ENCODE measurements at regions not wholly inside any gene's neighbourhood (a gene's known extent, or its start where the extent isn't known, plus 50 kb on each side); places are given as distances from the start of the nearest gene placed in this dataset.

DNA sequence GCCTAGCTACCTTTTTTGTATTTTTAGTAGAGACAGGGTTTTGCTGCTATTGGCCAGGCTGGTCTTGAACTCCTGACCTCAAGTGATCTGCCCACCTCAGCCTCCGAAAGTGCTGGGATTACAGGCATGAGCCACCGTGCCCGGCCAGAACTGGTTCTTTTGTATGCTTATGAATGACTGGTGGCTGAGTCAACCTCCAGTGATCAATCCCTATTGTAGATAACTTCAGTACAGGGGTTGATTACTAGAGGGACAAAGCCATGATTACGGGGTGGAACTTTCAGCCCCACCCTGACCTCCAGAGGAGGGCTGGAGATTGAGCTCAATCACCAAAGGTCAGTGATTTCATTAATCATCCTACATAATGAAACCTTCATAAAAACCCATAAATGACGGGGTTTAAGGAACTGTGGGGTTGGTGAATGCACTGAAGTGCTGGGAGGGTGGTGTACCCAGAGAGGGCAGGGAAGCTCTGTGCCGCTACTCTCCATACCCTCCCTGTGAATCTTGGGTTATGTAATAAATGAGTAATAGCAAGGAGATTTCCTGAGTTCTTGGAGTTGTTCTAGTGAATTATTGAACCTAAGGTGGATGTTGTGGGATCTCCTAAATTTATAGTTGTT lies 281.8 kb upstream of the CXCR4 start:
- Mint-ChIP-seq H3K4me3 (no peak overlapping the region), H3K9me3 (no peaks in the 10 kb centered on the region), H3K27me3 (ENCODE audit: low read depth) (peaks cover 33% of the 10 kb centered on the region), H3K36me3 (ENCODE audit: low read depth) (no peaks in the 10 kb centered on the region), H3K27ac (no peak overlapping the region), H3K4me1 (peaks cover 6% of the 10 kb centered on the region)
- no peak for TF ChIP-seq CTCF (IDR thresholded peaks at IDR 0.05; ENCODE audit: unreplicated experiment in 3 of 3)

DNA sequence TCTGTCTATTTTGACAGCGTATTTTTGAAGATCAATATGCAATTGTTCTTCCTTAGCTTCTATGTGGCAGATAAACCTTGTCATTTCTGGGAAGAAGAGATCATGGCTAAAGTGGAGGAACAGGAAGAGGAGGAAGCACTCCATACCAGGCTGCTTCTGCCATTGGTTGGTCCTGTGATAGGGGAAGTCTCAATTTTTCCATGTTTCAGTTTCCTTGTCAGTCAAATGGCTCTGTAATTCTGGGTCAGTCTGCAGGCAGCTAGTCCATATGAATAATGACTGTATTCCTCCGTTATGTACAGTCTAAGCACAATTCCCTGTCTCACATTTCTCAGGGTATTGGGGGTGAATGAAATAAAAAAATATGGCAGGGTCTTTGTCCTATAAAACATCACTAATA lies 277.6 kb upstream of the CXCR4 start:
- no peaks in the 10 kb centered on the region for H3K36me3 Mint-ChIP-seq (ENCODE audit: low read depth)
- H3K27me3 Mint-ChIP-seq (ENCODE audit: low read depth): no peaks in the 10 kb centered on the region
- no peak overlapping the region for H3K4me3 Mint-ChIP-seq
- H3K27ac Mint-ChIP-seq: no peak overlapping the region
- H3K4me1 Mint-ChIP-seq: no peaks in the 10 kb centered on the region
- no peaks in the 10 kb centered on the region for H3K9me3 Mint-ChIP-seq
- no peak for TF ChIP-seq CTCF (IDR thresholded peaks at IDR 0.05; ENCODE audit: unreplicated experiment in 3 of 3)

DNA sequence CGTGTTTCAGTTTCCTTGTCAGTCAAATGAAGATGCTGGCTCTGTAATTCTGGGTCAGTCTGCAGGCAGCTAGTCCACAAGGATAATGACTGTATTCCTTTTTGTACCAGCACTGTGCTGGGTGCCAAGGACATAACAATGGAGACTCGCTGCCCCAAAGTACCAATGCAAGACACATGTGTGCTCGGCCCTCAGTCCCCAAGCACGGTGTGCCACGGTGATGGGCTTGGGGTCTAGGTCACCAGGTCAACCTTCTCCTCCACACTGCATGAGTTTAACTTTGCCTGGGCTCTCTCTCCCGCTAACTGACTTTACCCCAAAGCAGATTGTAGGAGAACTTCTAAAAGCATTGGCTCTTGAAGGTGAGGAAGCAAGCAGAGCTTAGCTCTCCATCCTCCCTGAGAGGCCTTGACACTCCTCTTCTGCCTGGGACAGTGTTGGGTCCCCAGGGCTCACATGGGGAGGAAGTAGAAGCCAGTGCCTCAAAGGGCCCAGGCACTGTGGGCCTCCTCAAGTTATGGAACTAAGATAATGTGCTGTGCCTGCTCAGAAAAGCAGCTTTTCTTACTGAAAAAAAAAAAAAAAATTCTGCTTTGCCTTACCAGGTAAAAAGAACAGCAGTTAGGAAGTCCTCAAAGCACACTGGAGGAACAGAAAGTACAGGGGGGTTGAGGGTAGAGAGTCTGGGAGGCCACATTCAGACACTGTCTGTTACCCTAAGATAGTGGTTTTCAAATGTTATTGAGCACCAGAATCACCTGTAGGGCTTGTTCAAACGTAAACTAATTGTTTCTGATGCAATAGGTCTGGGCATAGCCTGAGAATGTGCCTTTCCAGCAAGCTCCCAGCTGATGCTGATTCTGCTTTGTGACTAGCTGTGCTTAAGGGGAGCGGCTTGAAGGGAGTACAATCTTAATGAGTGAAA lies 276.4 kb upstream of the CXCR4 start:
- Mint-ChIP-seq H3K27ac (no peak overlapping the region), H3K4me1 (no peaks in the 10 kb centered on the region), H3K9me3 (no peaks in the 10 kb centered on the region), H3K27me3 (ENCODE audit: low read depth) (no peaks in the 10 kb centered on the region), H3K4me3 (no peak overlapping the region), H3K36me3 (ENCODE audit: low read depth) (no peaks in the 10 kb centered on the region)
- TF ChIP-seq CTCF (IDR thresholded peaks at IDR 0.05; ENCODE audit: unreplicated experiment in 3 of 3): no peak

DNA sequence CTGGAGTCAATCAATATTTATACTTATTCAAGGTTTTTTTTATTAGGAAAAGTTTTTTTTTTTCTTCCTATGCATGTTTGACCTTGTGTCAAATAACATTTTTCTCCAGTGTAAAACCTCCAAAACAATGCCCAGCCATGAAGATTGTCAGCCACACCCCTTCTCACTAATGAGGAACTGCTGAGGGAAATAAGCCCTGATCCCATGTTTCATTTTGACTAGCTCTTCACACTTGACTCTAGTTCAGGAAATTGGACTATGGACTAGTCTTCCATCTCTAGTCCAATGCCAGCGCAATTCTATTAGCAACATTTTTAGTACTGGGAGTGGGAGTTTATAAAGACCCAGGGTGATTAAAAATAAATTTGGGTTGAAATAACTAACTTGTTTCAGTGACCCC lies 275.6 kb upstream of the CXCR4 start:
- no peak for TF ChIP-seq CTCF (IDR thresholded peaks at IDR 0.05; ENCODE audit: unreplicated experiment in 3 of 3)
- no peaks in the 10 kb centered on the region for H3K36me3 Mint-ChIP-seq (ENCODE audit: low read depth)
- no peaks in the 10 kb centered on the region for H3K9me3 Mint-ChIP-seq
- no peaks in the 10 kb centered on the region for H3K4me1 Mint-ChIP-seq
- H3K4me3 Mint-ChIP-seq: no peak overlapping the region
- no peak overlapping the region for H3K27ac Mint-ChIP-seq
- no peaks in the 10 kb centered on the region for H3K27me3 Mint-ChIP-seq (ENCODE audit: low read depth)

GRCh38 chr2:136392897-136393505 lies 275.1 kb upstream of the CXCR4 start:
- Mint-ChIP-seq H3K36me3 (ENCODE audit: low read depth) (no peaks in the 10 kb centered on the region), H3K27me3 (ENCODE audit: low read depth) (no peaks in the 10 kb centered on the region)

More at GRCh38 chr2:136392897-136393505, 275.1 kb upstream of the CXCR4 start:
- TF ChIP-seq CTCF (IDR thresholded peaks at IDR 0.05; ENCODE audit: unreplicated experiment in 3 of 3): no peak
- Mint-ChIP-seq H3K4me1 (no peaks in the 10 kb centered on the region), H3K4me3 (no peak overlapping the region), H3K27ac (no peak overlapping the region), H3K9me3 (no peaks in the 10 kb centered on the region)

Measured in nephron (organoid).